Gastrocnemius medialis (tissue), 4 donors: ENCODE measurements at regions not wholly inside any gene's neighbourhood (a gene's known extent, or its start where the extent isn't known, plus 50 kb on each side); places are given as distances from the start of the nearest gene placed in this dataset.

Experiments used
- CTCF ChIP-seq, 5 experiments: fragments of 450-650 bp in 3 of 5; fragments of 200-600 bp in 2 of 5; sonication (generic) in 2 of 5; IDR thresholded peaks in 4 of 5; conservative IDR thresholded peaks in 1 of 5; 1 replicate in 4 of 5; 2 replicates in 1 of 5; pipeline ENCODE4 v1.5.1; 2016 to 2019; ENCODE audit warnings: antibody characterized with exemption in 5 of 5, mild to moderate bottlenecking in 3 of 5, moderate library complexity in 3 of 5
- POLR2A ChIP-seq, 2 donors: fragments of 450-650 bp; IDR thresholded peaks; one replicate each; pipeline ENCODE4 v1.6.1; 2017; ENCODE audit warnings: antibody characterized with exemption in 2 of 2, mild to moderate bottlenecking in 2 of 2, moderate library complexity in 2 of 2

- TF ChIP-seq CTCF (IDR thresholded peaks at IDR 0.05 in 4 of 5, conservative IDR thresholded peaks at IDR 0.05 in 1 of 5) (no peak), POLR2A (IDR thresholded peaks at IDR 0.05) (no peak)
These were observed 630.2 kb downstream of the GALR1 start for GRCh38 chr18:77879829-77880228.
